IPS DF 19.7 (cell line): ENCODE measurements at regions not wholly inside any gene's neighbourhood (a gene's known extent, or its start where the extent isn't known, plus 50 kb on each side); places are given as distances from the start of the nearest gene placed in this dataset.

Experiments used
- DNase-seq: peaks from one replicate; pipeline ENCODE4 v3.0.0-alpha.2; 2013; ENCODE audit warnings: low read depth, low spot score

- no peak for DNase-seq
Measured at GRCh38 chr10:7027913-7028808, 382.7 kb downstream of the SFMBT2 start.

- DNase-seq, result no peak
Measured at GRCh38 chr10:7027237-7027912, 383.5 kb downstream of the SFMBT2 start.

GRCh38 chr10:7026818-7027217 is 384.0 kb downstream of the SFMBT2 start:
- no peak for DNase-seq

GRCh38 chr10:7025296-7025695 is 385.5 kb downstream of the SFMBT2 start:
- no peak for DNase-seq

- no peak for DNase-seq
Measured at GRCh38 chr10:7015457-7015856, 395.4 kb downstream of the SFMBT2 start.

GRCh38 chr10:7014721-7015120 is 396.1 kb downstream of the SFMBT2 start:
- DNase-seq, result no peak

GRCh38 chr10:7011994-7012393 is 398.8 kb downstream of the SFMBT2 start:
- no peak for DNase-seq

GRCh38 chr10:7008645-7009044 is 402.2 kb downstream of the SFMBT2 start:
- DNase-seq, result no peak

GRCh38 chr10:7007600-7008190 is 403.1 kb downstream of the SFMBT2 start:
- DNase-seq, result no peak

GRCh38 chr10:7006566-7006965 is 404.3 kb downstream of the SFMBT2 start:
- DNase-seq, result no peak

GRCh38 chr10:7003831-7004395 is 406.9 kb downstream of the SFMBT2 start:
- no peak for DNase-seq

GRCh38 chr10:7000061-7000460 is 410.8 kb downstream of the SFMBT2 start:
- no peak for DNase-seq

GRCh38 chr10:6999232-6999925 is 411.5 kb downstream of the SFMBT2 start:
- no peak for DNase-seq

GRCh38 chr10:6997509-6997908 is 413.3 kb downstream of the SFMBT2 start:
- DNase-seq, result no peak

GRCh38 chr10:6996431-6996830 is 414.4 kb downstream of the SFMBT2 start:
- no peak for DNase-seq

- no peak for DNase-seq
Measured at GRCh38 chr10:6995831-6996230, 415.0 kb downstream of the SFMBT2 start.

- no peak for DNase-seq
Measured at GRCh38 chr10:6995341-6995740, 415.3 kb upstream of the PRKCQ start.

- DNase-seq, result no peak
Measured at GRCh38 chr10:6990891-6991290, 410.8 kb upstream of the PRKCQ start.

- no peak for DNase-seq
Measured at GRCh38 chr10:6988654-6989053, 408.6 kb upstream of the PRKCQ start.

GRCh38 chr10:6987536-6987945 is 407.5 kb upstream of the PRKCQ start:
- DNase-seq, result no peak

- DNase-seq, result no peak
Measured at GRCh38 chr10:6986927-6987326, 406.9 kb upstream of the PRKCQ start.

GRCh38 chr10:6985644-6986043 is 405.6 kb upstream of the PRKCQ start:
- no peak for DNase-seq
